Transverse colon (tissue), 3 donors: ENCODE measurements at regions not wholly inside any gene's neighbourhood (a gene's known extent, or its start where the extent isn't known, plus 50 kb on each side); places are given as distances from the start of the nearest gene placed in this dataset.

Experiments used
- EP300 ChIP-seq: sonication (generic); formaldehyde crosslinking; IDR thresholded peaks from one replicate; pipeline ENCODE4 v1.6.1; 2017; ENCODE audit warnings: antibody characterized with exemption, low read depth
- POLR2AphosphoS5 ChIP-seq, 3 donors: sonication (generic); formaldehyde crosslinking; IDR thresholded peaks; one replicate each; pipeline ENCODE4 v1.6.1; 2016; ENCODE audit warnings: antibody characterized with exemption in 3 of 3

GRCh38 chr14:53491884-53492277 is 338.8 kb upstream of the DDHD1 start:
- TF ChIP-seq EP300, result no peak
- no peak for TF ChIP-seq POLR2AphosphoS5 (IDR thresholded peaks at IDR 0.05)
